22Rv1 (cell line): ENCODE measurements at regions not wholly inside any gene's neighbourhood (a gene's known extent, or its start where the extent isn't known, plus 50 kb on each side); places are given as distances from the start of the nearest gene placed in this dataset.

Experiments used
- CTCF ChIP-seq: fragments of 450-650 bp; IDR thresholded peaks from 2 replicates; pipeline ENCODE4 v1.5.1; 2017; ENCODE audit warnings: mild to moderate bottlenecking
- ZFX ChIP-seq: fragments of 450-650 bp; IDR thresholded peaks from 2 replicates; pipeline ENCODE4 v1.6.1; 2017; ENCODE audit warnings: antibody characterized with exemption, borderline replicate concordance

- TF ChIP-seq CTCF = no peak
- TF ChIP-seq ZFX = no peak
Observed at GRCh38 chr1:11355559-11356475, 82.8 kb downstream of the UBIAD1 start.
